Activated CD4-positive, alpha-beta T cell treated with anti-CD3 and anti-CD28 coated beads, Interleukin-2, amount 10 ng/mL, durations not matched to agents 7 days and 5 days (primary cell): ENCODE measurements at regions not wholly inside any gene's neighbourhood (a gene's known extent, or its start where the extent isn't known, plus 50 kb on each side); places are given as distances from the start of the nearest gene placed in this dataset.

ENCODE experiments used
- CTCF ChIA-PET: fragments of 350-600 bp; sonication (Branson Sonifier 250); formaldehyde crosslinking; loops from one replicate; lab custom pipeline; 2021; ENCODE audit warnings: antibody characterized with exemption; lab: Charles Lee
- POLR2A ChIA-PET: fragments of 350-600 bp; sonication (Branson Sonifier 250); formaldehyde crosslinking; loops from one replicate; lab custom pipeline; 2021; ENCODE audit warnings: antibody characterized with exemption; lab: Charles Lee
- DNase-seq: peaks from one replicate; pipeline ENCODE4 v3.0.0-alpha.2; 2020
- H3K27ac Mint-ChIP-seq: one replicate; pipeline ENCODE4 v1.8.0; 2021; ENCODE audit warnings: mild to moderate bottlenecking, moderate library complexity, mixed read lengths
- H3K27me3 Mint-ChIP-seq: one replicate; pipeline ENCODE4 v1.8.0; 2021; ENCODE audit warnings: mixed read lengths
- H3K36me3 Mint-ChIP-seq: one replicate; pipeline ENCODE4 v1.8.0; 2021; ENCODE audit warnings: low read depth, mixed read lengths
- H3K4me1 Mint-ChIP-seq: one replicate; pipeline ENCODE4 v1.8.0; 2021; ENCODE audit warnings: mixed read lengths
- H3K4me3 Mint-ChIP-seq: one replicate; pipeline ENCODE4 v1.8.0; 2021; ENCODE audit warnings: mild to moderate bottlenecking, moderate library complexity, mixed read lengths
- H3K9me3 Mint-ChIP-seq: one replicate; pipeline ENCODE4 v1.8.0; 2021; ENCODE audit warnings: mixed read lengths

DNA sequence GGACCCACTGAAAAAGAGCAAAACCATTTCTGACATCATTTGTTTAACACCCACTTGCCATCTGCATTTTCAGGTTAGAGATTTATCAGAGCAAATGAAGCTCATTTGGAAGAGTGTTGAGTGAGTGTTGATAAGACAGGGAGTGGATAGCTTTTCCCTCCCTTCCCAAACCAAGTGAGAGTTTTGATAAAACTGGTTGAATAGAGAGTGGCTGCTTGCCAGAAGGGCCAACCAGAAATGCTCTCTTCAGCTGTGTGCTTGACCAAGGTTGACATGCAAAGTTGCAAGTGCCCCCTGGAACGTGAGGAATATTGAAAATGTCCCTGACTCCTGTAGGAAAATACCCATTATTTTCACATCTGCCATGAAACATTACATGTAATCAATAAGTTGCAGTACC is 1487.0 kb upstream of the FLRT2 start:
- Mint-ChIP-seq H3K27ac (no peak overlapping the region), H3K4me3 (no peak overlapping the region), H3K4me1 (no peaks in the 10 kb centered on the region), H3K9me3 (no peaks in the 10 kb centered on the region), H3K36me3 (no peaks in the 10 kb centered on the region), H3K27me3 (no peaks in the 10 kb centered on the region)
- POLR2A ChIA-PET = no interaction called here
- no peak for DNase-seq
- CTCF ChIA-PET = no interaction called here

DNA sequence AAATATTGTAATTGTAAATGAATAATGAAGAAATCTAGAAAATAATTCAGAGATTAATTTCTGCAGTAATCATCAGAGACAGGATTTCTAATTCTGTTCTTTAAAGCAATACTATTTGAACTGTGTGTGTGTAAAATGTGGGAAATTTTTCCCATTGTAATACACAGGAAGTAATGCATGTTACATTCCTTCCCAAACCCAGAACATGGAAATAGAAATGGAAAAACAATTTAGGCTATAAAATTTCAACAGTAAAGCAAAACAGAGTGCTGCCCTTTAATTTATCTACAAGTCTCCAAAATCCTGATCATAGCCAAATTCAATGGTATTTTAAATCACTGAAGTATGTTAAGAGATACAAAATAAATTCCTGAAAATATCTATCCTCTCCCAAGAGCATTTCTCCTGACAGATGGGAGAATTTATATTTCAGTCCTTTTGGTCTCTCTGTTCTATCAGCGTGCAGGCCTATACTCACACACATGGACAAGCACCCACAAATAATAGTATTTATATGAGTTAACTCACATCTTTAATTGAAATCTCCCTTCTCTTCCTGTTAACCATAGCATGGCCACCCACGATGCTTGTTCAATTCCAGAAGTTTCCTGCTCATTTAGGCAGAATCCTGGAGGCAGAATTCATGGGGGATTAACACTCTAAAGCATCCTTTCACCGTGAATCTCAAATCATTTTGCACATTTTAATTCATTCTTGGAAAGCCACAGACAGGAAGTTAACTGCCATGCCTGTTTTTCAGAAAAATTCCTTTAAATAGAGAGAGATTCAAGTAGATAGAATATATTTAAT is 1465.4 kb upstream of the FLRT2 start:
- H3K36me3 Mint-ChIP-seq = no peaks in the 10 kb centered on the region
- no peak overlapping the region for H3K27ac Mint-ChIP-seq
- H3K4me3 Mint-ChIP-seq = no peak overlapping the region
- DNase-seq = no peak
- no peaks in the 10 kb centered on the region for H3K27me3 Mint-ChIP-seq
- H3K9me3 Mint-ChIP-seq = peaks cover 2% of the 10 kb centered on the region
- POLR2A ChIA-PET = no interaction called here
- CTCF ChIA-PET = no interaction called here
- H3K4me1 Mint-ChIP-seq = no peaks in the 10 kb centered on the region

GRCh38 chr14:84065811-84066210 is 1464.1 kb upstream of the FLRT2 start:
- H3K36me3 Mint-ChIP-seq = no peaks in the 10 kb centered on the region
- DNase-seq = no peak
- no peaks in the 10 kb centered on the region for H3K27me3 Mint-ChIP-seq
- no peak overlapping the region for H3K27ac Mint-ChIP-seq
- POLR2A ChIA-PET = no interaction called here
- H3K4me3 Mint-ChIP-seq = no peak overlapping the region
- no peaks in the 10 kb centered on the region for H3K4me1 Mint-ChIP-seq
- CTCF ChIA-PET = no interaction called here
- peaks cover 2% of the 10 kb centered on the region for H3K9me3 Mint-ChIP-seq

DNA sequence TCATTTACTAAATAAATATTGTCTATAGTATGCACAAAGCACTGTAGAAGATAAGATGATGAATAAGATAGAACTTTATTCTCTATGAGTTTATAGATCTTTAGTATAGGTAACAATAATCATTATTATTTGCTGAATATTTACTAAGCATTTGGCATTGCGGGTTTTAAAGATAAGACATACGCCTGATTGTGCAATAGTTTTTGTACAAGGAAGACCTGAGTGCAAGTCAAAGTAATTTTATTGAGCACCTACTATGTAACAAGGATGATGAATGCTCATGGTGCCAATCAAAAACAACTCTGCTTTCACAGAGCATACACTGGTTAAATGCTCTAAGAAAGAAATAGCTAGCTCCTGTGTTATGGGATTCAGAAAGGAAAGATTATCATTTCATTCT is 1461.7 kb upstream of the FLRT2 start:
- H3K4me3 Mint-ChIP-seq = no peak overlapping the region
- no peaks in the 10 kb centered on the region for H3K36me3 Mint-ChIP-seq
- H3K27me3 Mint-ChIP-seq = no peaks in the 10 kb centered on the region
- no peak overlapping the region for H3K27ac Mint-ChIP-seq
- no peak for DNase-seq
- ChIA-PET POLR2A (no interaction called here), CTCF (no interaction called here)
- H3K9me3 Mint-ChIP-seq = peaks cover 2% of the 10 kb centered on the region
- H3K4me1 Mint-ChIP-seq = no peaks in the 10 kb centered on the region

- no peaks in the 10 kb centered on the region for H3K27me3 Mint-ChIP-seq
- no peak overlapping the region for H3K27ac Mint-ChIP-seq
- POLR2A ChIA-PET = no interaction called here
- no peak for DNase-seq
- H3K4me3 Mint-ChIP-seq = no peak overlapping the region
- H3K9me3 Mint-ChIP-seq = peaks cover 2% of the 10 kb centered on the region
- no peaks in the 10 kb centered on the region for H3K36me3 Mint-ChIP-seq
- CTCF ChIA-PET = no interaction called here
- no peaks in the 10 kb centered on the region for H3K4me1 Mint-ChIP-seq
These were observed 1458.9 kb upstream of the FLRT2 start for GRCh38 chr14:84071061-84071460.

GRCh38 chr14:84074626-84075025 is 1455.3 kb upstream of the FLRT2 start:
- Mint-ChIP-seq H3K4me1 (no peaks in the 10 kb centered on the region), H3K4me3 (no peak overlapping the region), H3K27me3 (no peaks in the 10 kb centered on the region), H3K36me3 (no peaks in the 10 kb centered on the region), H3K9me3 (peaks cover 2% of the 10 kb centered on the region), H3K27ac (no peak overlapping the region)
- CTCF ChIA-PET = interaction anchor here (0.7 kb wide), 1 partner anchor 17 kb away, joined by 3 read pairs; no protein-coding TSS in a partner anchor
- POLR2A ChIA-PET = no interaction called here
- no peak for DNase-seq

DNA sequence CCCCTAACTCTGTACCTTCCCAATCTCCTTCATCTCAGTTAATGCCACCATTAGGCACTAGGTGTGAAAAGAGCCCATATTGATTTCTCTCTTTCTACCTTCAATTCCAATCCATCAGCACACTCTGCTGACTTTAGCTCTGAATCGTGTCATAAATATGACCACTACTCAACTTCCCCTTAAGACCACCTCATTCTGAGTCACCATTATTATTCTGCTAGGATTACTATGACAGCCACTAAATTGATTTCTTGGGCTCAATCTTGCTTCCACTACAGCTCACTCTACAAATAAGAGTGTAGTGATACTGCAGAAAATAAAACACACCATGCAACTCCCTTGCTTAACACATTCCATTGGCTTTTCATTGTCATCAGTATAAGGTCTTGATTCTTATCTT is 1449.0 kb upstream of the FLRT2 start:
- ChIA-PET CTCF (no interaction called here), POLR2A (no interaction called here)
- H3K36me3 Mint-ChIP-seq = no peaks in the 10 kb centered on the region
- no peak overlapping the region for H3K27ac Mint-ChIP-seq
- no peak overlapping the region for H3K4me3 Mint-ChIP-seq
- H3K9me3 Mint-ChIP-seq = peaks cover 13% of the 10 kb centered on the region
- H3K4me1 Mint-ChIP-seq = no peaks in the 10 kb centered on the region
- no peaks in the 10 kb centered on the region for H3K27me3 Mint-ChIP-seq
- no peak for DNase-seq

GRCh38 chr14:84084056-84084630 is 1445.8 kb upstream of the FLRT2 start:
- CTCF ChIA-PET = no interaction called here
- no peaks in the 10 kb centered on the region for H3K4me1 Mint-ChIP-seq
- no peak for DNase-seq
- H3K4me3 Mint-ChIP-seq = no peak overlapping the region
- no peaks in the 10 kb centered on the region for H3K27me3 Mint-ChIP-seq
- H3K27ac Mint-ChIP-seq = no peak overlapping the region
- H3K9me3 Mint-ChIP-seq = peaks cover 18% of the 10 kb centered on the region
- POLR2A ChIA-PET = no interaction called here
- no peaks in the 10 kb centered on the region for H3K36me3 Mint-ChIP-seq

- Mint-ChIP-seq H3K27ac (no peak overlapping the region), H3K4me1 (no peaks in the 10 kb centered on the region), H3K9me3 (peaks cover 10% of the 10 kb centered on the region), H3K27me3 (no peaks in the 10 kb centered on the region), H3K4me3 (no peak overlapping the region), H3K36me3 (no peaks in the 10 kb centered on the region)
- ChIA-PET CTCF (no interaction called here), POLR2A (no interaction called here)
- no peak for DNase-seq
These were observed 1444.5 kb upstream of the FLRT2 start for GRCh38 chr14:84085493-84085892.

- Mint-ChIP-seq H3K27me3 (no peaks in the 10 kb centered on the region), H3K36me3 (no peaks in the 10 kb centered on the region), H3K4me3 (no peak overlapping the region), H3K9me3 (peaks cover 10% of the 10 kb centered on the region), H3K4me1 (no peaks in the 10 kb centered on the region), H3K27ac (no peak overlapping the region)
- POLR2A ChIA-PET = no interaction called here
- no peak for DNase-seq
- CTCF ChIA-PET = no interaction called here
These were observed 1443.2 kb upstream of the FLRT2 start for GRCh38 chr14:84086714-84087113.

DNA sequence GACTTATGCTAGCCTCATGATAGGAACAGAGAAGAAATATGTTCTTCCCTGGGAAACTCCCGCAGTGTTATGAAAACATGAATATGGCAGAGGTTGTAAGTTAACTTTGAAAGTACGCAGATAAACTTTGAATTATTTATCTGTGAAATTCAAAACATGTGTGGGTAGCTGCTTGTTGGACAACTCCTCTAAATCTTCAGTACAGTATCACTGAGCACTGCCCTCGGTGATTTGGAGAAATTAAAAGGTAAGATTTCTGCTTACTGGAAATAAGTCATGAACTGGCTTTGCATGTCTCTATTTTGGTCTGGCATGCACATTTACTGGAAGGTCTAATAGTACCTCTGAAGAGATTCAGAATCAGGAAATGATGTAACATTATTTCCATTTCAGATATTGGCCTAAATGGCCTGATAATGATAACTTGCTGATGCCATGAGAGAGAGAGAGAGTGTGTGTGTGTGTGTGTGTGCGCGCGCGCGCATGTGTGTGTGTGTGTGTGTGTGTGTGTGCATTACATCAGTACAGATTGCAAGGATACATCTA is 1441.9 kb upstream of the FLRT2 start:
- no peaks in the 10 kb centered on the region for H3K36me3 Mint-ChIP-seq
- no peak overlapping the region for H3K27ac Mint-ChIP-seq
- POLR2A ChIA-PET = no interaction called here
- CTCF ChIA-PET = no interaction called here
- no peak overlapping the region for H3K4me3 Mint-ChIP-seq
- H3K4me1 Mint-ChIP-seq = no peaks in the 10 kb centered on the region
- peaks cover 10% of the 10 kb centered on the region for H3K9me3 Mint-ChIP-seq
- H3K27me3 Mint-ChIP-seq = no peaks in the 10 kb centered on the region
- DNase-seq = no peak

GRCh38 chr14:84090837-84091236 is 1439.1 kb upstream of the FLRT2 start:
- no peaks in the 10 kb centered on the region for H3K4me1 Mint-ChIP-seq
- no peaks in the 10 kb centered on the region for H3K27me3 Mint-ChIP-seq
- H3K9me3 Mint-ChIP-seq = peaks cover 7% of the 10 kb centered on the region
- H3K27ac Mint-ChIP-seq = no peak overlapping the region
- DNase-seq = no peak
- H3K36me3 Mint-ChIP-seq = no peaks in the 10 kb centered on the region
- ChIA-PET CTCF (no interaction called here), POLR2A (no interaction called here)
- no peak overlapping the region for H3K4me3 Mint-ChIP-seq

DNA sequence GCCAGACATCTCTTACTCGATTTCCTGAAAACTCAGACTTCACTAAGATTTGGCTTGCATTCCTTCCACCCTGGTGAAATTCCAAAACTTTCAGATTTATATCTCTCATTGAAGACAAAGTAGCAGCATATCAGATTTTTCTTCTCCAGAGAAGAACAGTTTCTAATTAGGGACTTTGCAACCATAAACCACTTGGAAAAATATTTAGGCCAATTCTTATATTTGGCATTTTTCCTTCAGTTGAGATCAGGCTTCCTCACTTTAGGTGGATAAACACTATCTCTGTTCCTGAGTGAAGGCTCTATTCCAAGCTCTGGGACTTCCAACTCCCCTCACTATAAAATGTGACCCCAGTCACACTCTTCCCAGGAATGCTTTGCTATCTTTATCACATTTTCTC is 1434.3 kb upstream of the FLRT2 start:
- no peak for DNase-seq
- Mint-ChIP-seq H3K4me3 (no peak overlapping the region), H3K4me1 (no peaks in the 10 kb centered on the region), H3K9me3 (peaks cover 8% of the 10 kb centered on the region), H3K27ac (no peak overlapping the region), H3K27me3 (no peaks in the 10 kb centered on the region), H3K36me3 (no peaks in the 10 kb centered on the region)
- ChIA-PET CTCF (no interaction called here), POLR2A (no interaction called here)
